ENCODE measurements at regions not wholly inside any gene's neighbourhood (a gene's known extent, or its start where the extent isn't known, plus 50 kb on each side); places are given as distances from the start of the nearest gene placed in this dataset.
"Not testable (repeated sequence)": the region's sequence is repeated elsewhere in the genome, so short reads cannot be mapped to it uniquely, and the experiment has no call there.

DNA sequence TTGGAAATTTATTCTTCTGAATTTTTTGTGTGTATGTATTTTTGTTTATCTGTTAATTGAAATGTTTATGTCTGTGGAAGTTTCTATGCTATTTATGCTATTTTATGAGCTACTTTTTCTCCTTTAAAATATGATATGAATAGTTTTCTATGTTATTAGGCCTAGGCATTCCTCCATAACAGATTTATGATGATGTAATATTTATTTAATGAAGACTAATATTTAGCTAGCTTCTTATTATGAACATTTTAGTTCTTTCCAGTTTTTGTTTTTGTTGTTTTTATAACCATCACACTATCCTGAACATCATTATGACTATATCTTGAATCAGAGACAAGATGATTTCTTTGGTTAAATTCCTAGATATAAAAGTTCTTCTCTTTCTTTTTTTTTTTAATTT lies 70.7 kb downstream of the P2RY1 start:
- Histone ChIP-seq H3K4me3 (no peak overlapping the region), H3K27me3 (no peaks in the 10 kb centered on the region), H3K4me1 (peaks cover 0 to 23% (median 14%) of the 10 kb centered on the region in 3 donors), H3K27ac (no peak overlapping the region), H3K36me3 (no peaks in the 10 kb centered on the region), H3K9me3 (no peaks in the 10 kb centered on the region)
- intact Hi-C loops (cut with DNase I): no loop called here
- TF ChIP-seq, protein P1, sequence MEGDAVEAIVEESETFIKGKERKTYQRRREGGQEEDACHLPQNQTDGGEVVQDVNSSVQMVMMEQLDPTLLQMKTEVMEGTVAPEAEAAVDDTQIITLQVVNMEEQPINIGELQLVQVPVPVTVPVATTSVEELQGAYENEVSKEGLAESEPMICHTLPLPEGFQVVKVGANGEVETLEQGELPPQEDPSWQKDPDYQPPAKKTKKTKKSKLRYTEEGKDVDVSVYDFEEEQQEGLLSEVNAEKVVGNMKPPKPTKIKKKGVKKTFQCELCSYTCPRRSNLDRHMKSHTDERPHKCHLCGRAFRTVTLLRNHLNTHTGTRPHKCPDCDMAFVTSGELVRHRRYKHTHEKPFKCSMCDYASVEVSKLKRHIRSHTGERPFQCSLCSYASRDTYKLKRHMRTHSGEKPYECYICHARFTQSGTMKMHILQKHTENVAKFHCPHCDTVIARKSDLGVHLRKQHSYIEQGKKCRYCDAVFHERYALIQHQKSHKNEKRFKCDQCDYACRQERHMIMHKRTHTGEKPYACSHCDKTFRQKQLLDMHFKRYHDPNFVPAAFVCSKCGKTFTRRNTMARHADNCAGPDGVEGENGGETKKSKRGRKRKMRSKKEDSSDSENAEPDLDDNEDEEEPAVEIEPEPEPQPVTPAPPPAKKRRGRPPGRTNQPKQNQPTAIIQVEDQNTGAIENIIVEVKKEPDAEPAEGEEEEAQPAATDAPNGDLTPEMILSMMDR (IDR thresholded peaks at IDR 0.05): no peak
- no peak for TF ChIP-seq POLR2A (IDR thresholded peaks at IDR 0.05)
- no peak for DNase-seq

DNA sequence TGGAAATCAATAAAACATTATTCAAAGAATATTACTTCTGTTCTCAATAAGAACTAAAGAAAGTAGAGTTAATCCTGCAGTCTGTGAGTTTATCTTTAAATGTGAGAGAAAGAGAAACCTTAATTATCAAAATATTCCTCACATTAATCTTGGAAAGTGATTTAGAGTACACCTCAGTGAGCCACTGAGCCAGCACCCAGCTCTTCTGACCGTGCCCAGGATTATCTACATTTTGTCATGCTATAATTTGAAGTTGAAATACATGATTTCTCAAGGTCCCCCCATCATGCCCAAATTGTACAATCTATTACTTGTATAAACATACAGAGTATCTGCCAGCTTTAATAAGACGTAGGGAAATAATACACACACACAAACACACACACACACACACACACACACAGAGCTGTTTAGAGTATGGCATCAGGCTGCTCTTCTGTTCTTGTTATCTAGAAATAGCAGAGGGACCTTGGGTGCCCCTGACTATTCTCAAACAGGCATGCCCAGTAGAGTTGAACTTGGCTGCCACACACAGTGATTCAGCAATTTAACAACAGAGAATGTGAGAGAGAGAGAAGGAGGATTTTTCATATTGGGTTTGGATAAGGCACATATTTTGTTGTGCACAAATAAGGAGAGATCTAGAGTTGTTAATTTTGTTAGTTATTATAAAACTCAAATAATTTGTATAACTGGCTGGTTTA lies 74.4 kb downstream of the P2RY1 start:
- Histone ChIP-seq H3K4me1 (peaks cover 0 to 31% (median 14%) of the 10 kb centered on the region in 3 donors), H3K9me3 (no peaks in the 10 kb centered on the region), H3K4me3 (no peak overlapping the region), H3K36me3 (no peaks in the 10 kb centered on the region), H3K27me3 (no peaks in the 10 kb centered on the region), H3K27ac (peak overlapping the region; percentile 51 to 75 (median 70))
- TF ChIP-seq, protein P1 (IDR thresholded peaks at IDR 0.05): no peak
- no peak for TF ChIP-seq POLR2A (IDR thresholded peaks at IDR 0.05)
- intact Hi-C loops (cut with DNase I): no loop called here
- WGBS, 2 donors: 39 to 48% methylated on average over 2 of the region's 2 CpGs
- no peak for DNase-seq

DNA sequence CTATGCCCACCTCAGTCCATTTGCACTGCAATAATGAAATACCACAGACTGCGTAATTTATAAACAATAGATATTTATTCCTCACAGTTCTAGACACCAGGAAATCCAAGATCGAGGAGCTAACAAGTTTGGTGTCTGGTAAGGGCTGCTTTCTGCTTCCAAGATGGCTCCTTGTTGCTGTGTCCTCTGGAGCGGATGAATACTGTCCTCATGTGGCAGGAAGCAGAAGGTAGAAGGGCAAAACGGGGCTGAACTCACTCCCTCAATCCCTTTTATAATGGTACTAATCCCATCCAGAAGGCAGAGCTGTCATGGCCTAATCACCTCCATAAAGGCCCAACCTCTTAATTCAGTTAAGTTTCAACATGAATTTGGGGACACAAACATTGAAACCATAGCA lies 75.3 kb downstream of the P2RY1 start:
- Histone ChIP-seq H3K27me3 (no peaks in the 10 kb centered on the region), H3K36me3 (no peaks in the 10 kb centered on the region), H3K4me1 (peaks cover 0 to 31% (median 14%) of the 10 kb centered on the region in 3 donors), H3K4me3 (no peak overlapping the region), H3K27ac (peak overlapping the region; percentile 56 to 75 (median 70)), H3K9me3 (no peaks in the 10 kb centered on the region)
- 41 to 43% methylated on average over 4 of the region's 4 CpGs for WGBS, 2 donors
- DNase-seq: no peak
- intact Hi-C loops (cut with DNase I): no loop called here
- TF ChIP-seq POLR2A (IDR thresholded peaks at IDR 0.05): no peak
- TF ChIP-seq, protein P1 (IDR thresholded peaks at IDR 0.05): peak in 5 of 6 experiments; percentile 15 to 63 (median 51)

DNA sequence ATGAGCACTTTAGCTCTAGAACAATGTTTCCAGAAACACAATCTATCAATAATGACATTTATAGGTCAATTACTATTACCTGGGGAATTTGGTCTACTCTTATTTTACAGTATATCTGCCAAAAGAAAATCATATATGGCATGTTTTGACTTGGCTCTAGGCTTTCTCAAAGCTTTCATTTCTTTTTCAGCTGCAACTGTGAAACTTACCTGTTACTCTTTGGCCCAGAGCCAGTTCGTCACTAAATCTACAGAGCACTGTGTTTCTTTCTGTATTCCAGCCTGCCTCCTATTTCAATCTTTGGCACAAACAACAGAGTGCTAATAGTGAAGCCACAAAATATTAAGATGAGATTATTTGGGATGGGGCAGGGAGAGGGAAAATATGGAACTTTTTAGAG lies 76.0 kb downstream of the P2RY1 start:
- intact Hi-C loops (cut with DNase I): no loop called here
- Histone ChIP-seq H3K27ac (peak overlapping the region in 3 of 4 donors; percentile 65 to 75 (median 74)), H3K27me3 (no peaks in the 10 kb centered on the region), H3K36me3 (no peaks in the 10 kb centered on the region), H3K9me3 (no peaks in the 10 kb centered on the region), H3K4me3 (no peak overlapping the region), H3K4me1 (peaks cover 0 to 38% (median 14%) of the 10 kb centered on the region in 3 donors)
- 44 to 45% methylated on average over 1 of the region's 1 CpG for WGBS, 2 donors
- no peak for TF ChIP-seq POLR2A (IDR thresholded peaks at IDR 0.05)
- TF ChIP-seq, protein P1 (IDR thresholded peaks at IDR 0.05): no peak
- DNase-seq: no peak

DNA sequence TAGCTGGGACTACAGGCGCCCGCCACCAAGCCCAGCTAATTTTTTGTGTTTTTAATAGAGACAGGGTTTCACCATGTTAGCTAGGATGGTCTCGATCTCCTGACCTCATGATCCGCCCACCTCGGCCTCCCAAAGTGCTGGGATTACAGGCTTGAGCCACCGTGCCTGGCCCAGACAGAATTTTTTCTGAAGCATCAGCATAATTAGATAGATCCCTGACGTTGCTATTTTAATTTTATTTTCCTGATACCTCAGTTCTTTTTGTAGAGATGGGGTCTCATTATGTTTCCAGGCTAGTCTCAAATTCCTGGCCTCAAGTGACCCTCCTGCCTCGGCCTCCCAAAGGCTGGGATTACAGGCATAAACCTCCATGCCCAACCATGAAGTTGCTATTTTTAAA lies 79.8 kb downstream of the P2RY1 start:
- intact Hi-C loops (cut with DNase I); DNase-seq; H3K4me3 ChIP-seq; H3K27me3 ChIP-seq; H3K27ac ChIP-seq; H3K36me3 ChIP-seq; H3K9me3 ChIP-seq: not testable (repeated sequence)
- 76 to 97% methylated on average over 6 to 8 of the region's 8 CpGs for whole genome bisulfite sequencing, 2 donors
- H3K4me1 ChIP-seq: peaks cover 0 to 29% (median 8%) of the 10 kb centered on the region in 3 donors
